Natural killer cell (primary cell): ENCODE measurements at regions not wholly inside any gene's neighbourhood (a gene's known extent, or its start where the extent isn't known, plus 50 kb on each side); places are given as distances from the start of the nearest gene placed in this dataset.
"Not testable (repeated sequence)": the region's sequence is repeated elsewhere in the genome, so short reads cannot be mapped to it uniquely, and the experiment has no call there.

Source experiments
- ATAC-seq, 3 donors: fragments of 150-1000 bp in 2 of 3; fragments of 200-7000 bp in 1 of 3; cut with Tn5 transposase; 1 replicate in 1 of 3; 2 replicates in 2 of 3; pipeline ENCODE4 v1.10.0; 2021; ENCODE audit warnings: mild to moderate bottlenecking in 2 of 3, moderate library complexity in 2 of 3
- DNase-seq, 2 donors: peaks; one replicate each; pipeline versions ENCODE4 v3.0.0 to v3.0.0-alpha.2; 2013 to 2021; ENCODE audit warnings: mixed read lengths in 1 of 2
- H3K27ac ChIP-seq: one replicate; pipeline ENCODE4 v1.5.1; 2013; ENCODE audit warnings: mild to moderate bottlenecking, low read length
- H3K27me3 ChIP-seq: one replicate; pipeline ENCODE4 v1.6.1; 2013; ENCODE audit warnings: low read length; ENCODE audit not compliant: control insufficient read depth, insufficient read depth
- H3K36me3 ChIP-seq: one replicate; pipeline ENCODE4 v1.6.1; 2013; ENCODE audit warnings: low read length; ENCODE audit not compliant: control insufficient read depth, insufficient read depth
- H3K4me1 ChIP-seq: one replicate; pipeline ENCODE4 v1.6.1; 2013; ENCODE audit warnings: low read length; ENCODE audit not compliant: control insufficient read depth, insufficient read depth
- H3K4me3 ChIP-seq: one replicate; pipeline ENCODE4 v1.5.1; 2013; ENCODE audit warnings: low read length
- H3K9me3 ChIP-seq: one replicate; pipeline ENCODE4 v1.6.1; 2013; ENCODE audit warnings: low read length; ENCODE audit not compliant: control insufficient read depth, insufficient read depth
- H3K27ac Mint-ChIP-seq, 2 donors: one replicate each; pipeline ENCODE4 v1.8.0; 2022; ENCODE audit warnings: mild to moderate bottlenecking in 2 of 2, mixed read lengths in 2 of 2, moderate library complexity in 1 of 2
- H3K27me3 Mint-ChIP-seq, 2 donors: one replicate each; pipeline ENCODE4 v1.8.0; 2022; ENCODE audit warnings: low read depth in 2 of 2, mixed read lengths in 2 of 2
- H3K36me3 Mint-ChIP-seq: one replicate; pipeline ENCODE4 v1.8.0; 2022; ENCODE audit warnings: mixed read lengths
- H3K4me1 Mint-ChIP-seq, 2 donors: one replicate each; pipeline ENCODE4 v1.8.0; 2022; ENCODE audit warnings: mixed read lengths in 2 of 2
- H3K4me3 Mint-ChIP-seq: one replicate; pipeline ENCODE4 v1.8.0; 2022; ENCODE audit warnings: mild to moderate bottlenecking, moderate library complexity, mixed read lengths
- H3K9me3 Mint-ChIP-seq, 2 donors: one replicate each; pipeline ENCODE4 v1.8.0; 2022; ENCODE audit warnings: mixed read lengths in 2 of 2
- WGBS: methylation state at CpG from one replicate; pipeline ENCODE4 v1.1.7; 2013; ENCODE audit warnings: missing lambda C conversion rate; ENCODE audit not compliant: insufficient coverage; 5-methylcytosine and 5-hydroxymethylcytosine counted together
- intact Hi-C: fragments of 100-400 bp; cut with micrococcal nuclease; formaldehyde crosslinking; loops from one replicate; pipeline ENCODE4 v1.14.2; 2022
- TF ChIP-seq, protein P1 (sequence below): fragments of 200-600 bp; IDR thresholded peaks from one replicate; pipeline ENCODE4 v1.8.0; 2022; ENCODE audit warnings: antibody characterized with exemption

GRCh38 chr4:127364911-127365310 lies 267.8 kb upstream of the INTU start:
- Histone ChIP-seq H3K27me3 (no peaks in the 10 kb centered on the region), H3K27ac (no peak overlapping the region), H3K9me3 (peaks cover 6% of the 10 kb centered on the region), H3K36me3 (no peaks in the 10 kb centered on the region), H3K4me3 (no peak overlapping the region), H3K4me1 (no peaks in the 10 kb centered on the region)
- Mint-ChIP-seq H3K4me3 (no peak overlapping the region), H3K27ac (no peak overlapping the region), H3K36me3 (no peaks in the 10 kb centered on the region), H3K9me3 (peaks cover 8 to 15% of the 10 kb centered on the region in 2 donors), H3K27me3 (no peaks in the 10 kb centered on the region), H3K4me1 (no peaks in the 10 kb centered on the region)
- TF ChIP-seq, protein P1, sequence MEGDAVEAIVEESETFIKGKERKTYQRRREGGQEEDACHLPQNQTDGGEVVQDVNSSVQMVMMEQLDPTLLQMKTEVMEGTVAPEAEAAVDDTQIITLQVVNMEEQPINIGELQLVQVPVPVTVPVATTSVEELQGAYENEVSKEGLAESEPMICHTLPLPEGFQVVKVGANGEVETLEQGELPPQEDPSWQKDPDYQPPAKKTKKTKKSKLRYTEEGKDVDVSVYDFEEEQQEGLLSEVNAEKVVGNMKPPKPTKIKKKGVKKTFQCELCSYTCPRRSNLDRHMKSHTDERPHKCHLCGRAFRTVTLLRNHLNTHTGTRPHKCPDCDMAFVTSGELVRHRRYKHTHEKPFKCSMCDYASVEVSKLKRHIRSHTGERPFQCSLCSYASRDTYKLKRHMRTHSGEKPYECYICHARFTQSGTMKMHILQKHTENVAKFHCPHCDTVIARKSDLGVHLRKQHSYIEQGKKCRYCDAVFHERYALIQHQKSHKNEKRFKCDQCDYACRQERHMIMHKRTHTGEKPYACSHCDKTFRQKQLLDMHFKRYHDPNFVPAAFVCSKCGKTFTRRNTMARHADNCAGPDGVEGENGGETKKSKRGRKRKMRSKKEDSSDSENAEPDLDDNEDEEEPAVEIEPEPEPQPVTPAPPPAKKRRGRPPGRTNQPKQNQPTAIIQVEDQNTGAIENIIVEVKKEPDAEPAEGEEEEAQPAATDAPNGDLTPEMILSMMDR: no peak
- no peak for DNase-seq
- no peak for ATAC-seq
- intact Hi-C loops: no loop called here

DNA sequence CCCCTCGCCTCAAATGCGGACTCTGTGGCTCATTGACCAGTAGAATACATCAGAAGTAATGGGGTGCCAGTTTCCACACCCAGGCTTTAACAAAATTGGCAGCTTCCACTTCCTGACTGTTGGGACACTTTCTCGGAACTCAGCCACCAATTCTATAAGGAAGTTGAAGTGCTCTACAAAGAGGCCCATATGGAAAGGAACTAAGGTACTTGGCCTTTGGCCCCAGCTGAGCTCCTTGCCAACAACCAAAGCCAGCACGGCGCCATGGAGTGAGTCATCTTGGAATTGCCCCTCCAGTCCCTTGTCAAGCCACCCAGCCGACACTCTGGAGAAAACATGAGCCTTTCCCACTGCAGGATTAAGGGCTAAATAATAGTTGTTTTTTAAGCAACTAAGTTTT lies 262.2 kb upstream of the INTU start:
- WGBS: 74% methylated on average over 5 of the region's 6 CpGs
- H3K4me3 ChIP-seq: no peak overlapping the region

GRCh38 chr4:127379499-127379898 lies 253.3 kb upstream of the INTU start:
- Mint-ChIP-seq H3K9me3 (peaks cover 11 to 13% of the 10 kb centered on the region in 2 donors), H3K4me1 (no peaks in the 10 kb centered on the region), H3K27me3 (no peaks in the 10 kb centered on the region), H3K4me3 (no peak overlapping the region), H3K27ac (no peak overlapping the region), H3K36me3 (no peaks in the 10 kb centered on the region)
- Histone ChIP-seq H3K9me3 (no peaks in the 10 kb centered on the region), H3K4me3 (no peak overlapping the region), H3K27ac (no peak overlapping the region), H3K36me3 (no peaks in the 10 kb centered on the region), H3K27me3 (no peaks in the 10 kb centered on the region), H3K4me1 (no peaks in the 10 kb centered on the region)
- no peak for DNase-seq
- intact Hi-C loops: no loop called here
- 91% methylated on average over 7 of the region's 7 CpGs for WGBS
- TF ChIP-seq, protein P1: no peak
- ATAC-seq: no peak

More for the DNA sequence above, 262.2 kb upstream of the INTU start:
- H3K27ac Mint-ChIP-seq: no peak overlapping the region
- no peaks in the 10 kb centered on the region for H3K36me3 ChIP-seq
- peaks cover 13 to 17% of the 10 kb centered on the region in 2 donors for H3K9me3 Mint-ChIP-seq
- no peaks in the 10 kb centered on the region for H3K4me1 Mint-ChIP-seq
- H3K4me1 ChIP-seq: no peaks in the 10 kb centered on the region
- TF ChIP-seq, protein P1: no peak
- no peaks in the 10 kb centered on the region for H3K27me3 ChIP-seq
- H3K27ac ChIP-seq: no peak overlapping the region
- DNase-seq (no peak), ATAC-seq (no peak)
- H3K27me3 Mint-ChIP-seq: no peaks in the 10 kb centered on the region
- no peaks in the 10 kb centered on the region for H3K36me3 Mint-ChIP-seq
- intact Hi-C loops: no loop called here
- H3K9me3 ChIP-seq: peaks cover 9% of the 10 kb centered on the region
- H3K4me3 Mint-ChIP-seq: no peak overlapping the region

DNA sequence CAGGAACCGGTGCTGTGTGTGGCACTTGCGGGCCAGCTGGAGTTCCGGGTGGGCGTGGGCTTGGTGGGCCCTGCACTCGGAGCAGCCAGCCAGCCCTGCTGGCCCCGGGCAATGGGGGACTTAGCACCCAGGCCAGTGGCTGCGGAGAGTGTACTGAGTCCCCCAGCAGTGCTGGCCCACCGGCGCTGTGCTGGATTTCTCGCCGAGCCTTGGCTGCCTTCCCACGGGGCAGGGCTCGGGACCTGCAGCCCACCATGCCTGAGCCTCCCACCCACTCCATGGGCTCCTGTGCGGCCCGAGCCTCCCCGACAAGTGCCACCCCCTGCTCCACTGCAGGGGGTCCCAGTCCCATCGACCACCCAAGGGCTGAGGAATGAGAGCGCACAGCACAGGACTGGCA lies 252.8 kb upstream of the INTU start:
- H3K9me3 Mint-ChIP-seq, H3K27me3 Mint-ChIP-seq, ATAC-seq, H3K36me3 ChIP-seq, H3K9me3 ChIP-seq, H3K4me3 ChIP-seq, H3K27me3 ChIP-seq, DNase-seq, H3K4me1 ChIP-seq, H3K27ac Mint-ChIP-seq, H3K4me1 Mint-ChIP-seq, H3K27ac ChIP-seq, intact Hi-C loops, H3K4me3 Mint-ChIP-seq, H3K36me3 Mint-ChIP-seq: not testable (repeated sequence)
- WGBS: 79% methylated on average over 18 of the region's 18 CpGs
